ENCODE measurements at regions not wholly inside any gene's neighbourhood (a gene's known extent, or its start where the extent isn't known, plus 50 kb on each side); places are given as distances from the start of the nearest gene placed in this dataset.

DNA sequence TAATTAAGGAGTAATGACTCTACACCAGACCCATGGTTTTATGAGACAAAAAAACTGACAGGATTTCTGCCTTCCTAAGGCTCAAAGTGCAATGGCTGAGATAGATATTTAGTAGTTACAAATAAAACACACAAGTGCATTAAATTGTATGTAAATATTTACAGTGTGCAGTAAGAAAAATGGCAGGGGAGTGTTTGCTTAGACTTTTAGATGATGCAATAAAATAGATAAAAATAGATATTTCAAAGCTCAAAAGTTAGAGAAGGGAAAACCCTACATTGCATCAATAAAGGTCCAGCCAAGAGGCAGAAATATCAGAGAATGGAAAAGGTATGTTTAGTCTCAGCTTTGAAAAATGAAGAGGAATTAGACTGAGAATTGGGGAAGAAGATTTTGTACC, 226.3 kb upstream of the FGGY start:
- peaks cover 43% of the 10 kb centered on the region for H3K4me1 Mint-ChIP-seq
- H3K27me3 Mint-ChIP-seq (ENCODE audit: insufficient read depth), result peaks cover under 1% of the 10 kb centered on the region
- Histone ChIP-seq H3K27ac (ENCODE audit: low read depth, low read length) (no peak overlapping the region), H3K4me1 (ENCODE audit: control insufficient read depth, insufficient read depth, low read length) (peaks cover 3% of the 10 kb centered on the region), H3K9ac (ENCODE audit: extremely low read depth, low read length, poor library complexity, severe bottlenecking) (no peak overlapping the region), H3K9me3 (ENCODE audit: control insufficient read depth, low read length) (no peaks in the 10 kb centered on the region), H3K27me3 (ENCODE audit: control insufficient read depth, insufficient read depth, low read length, poor library complexity, severe bottlenecking) (no peaks in the 10 kb centered on the region), H3K4me3 (ENCODE audit: low read length) (no peak overlapping the region), H3K36me3 (ENCODE audit: control insufficient read depth, insufficient read depth, low read length) (no peaks in the 10 kb centered on the region)
- no peak overlapping the region for H3K27ac Mint-ChIP-seq
- H3K36me3 Mint-ChIP-seq (ENCODE audit: low read depth), result no peaks in the 10 kb centered on the region
- no peaks in the 10 kb centered on the region for H3K9me3 Mint-ChIP-seq
- TF ChIP-seq, protein P1, sequence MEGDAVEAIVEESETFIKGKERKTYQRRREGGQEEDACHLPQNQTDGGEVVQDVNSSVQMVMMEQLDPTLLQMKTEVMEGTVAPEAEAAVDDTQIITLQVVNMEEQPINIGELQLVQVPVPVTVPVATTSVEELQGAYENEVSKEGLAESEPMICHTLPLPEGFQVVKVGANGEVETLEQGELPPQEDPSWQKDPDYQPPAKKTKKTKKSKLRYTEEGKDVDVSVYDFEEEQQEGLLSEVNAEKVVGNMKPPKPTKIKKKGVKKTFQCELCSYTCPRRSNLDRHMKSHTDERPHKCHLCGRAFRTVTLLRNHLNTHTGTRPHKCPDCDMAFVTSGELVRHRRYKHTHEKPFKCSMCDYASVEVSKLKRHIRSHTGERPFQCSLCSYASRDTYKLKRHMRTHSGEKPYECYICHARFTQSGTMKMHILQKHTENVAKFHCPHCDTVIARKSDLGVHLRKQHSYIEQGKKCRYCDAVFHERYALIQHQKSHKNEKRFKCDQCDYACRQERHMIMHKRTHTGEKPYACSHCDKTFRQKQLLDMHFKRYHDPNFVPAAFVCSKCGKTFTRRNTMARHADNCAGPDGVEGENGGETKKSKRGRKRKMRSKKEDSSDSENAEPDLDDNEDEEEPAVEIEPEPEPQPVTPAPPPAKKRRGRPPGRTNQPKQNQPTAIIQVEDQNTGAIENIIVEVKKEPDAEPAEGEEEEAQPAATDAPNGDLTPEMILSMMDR (conservative IDR thresholded peaks at IDR 0.05), result no peak
- DNase-seq, result no peak
- H3K4me3 Mint-ChIP-seq, result no peak overlapping the region

DNA sequence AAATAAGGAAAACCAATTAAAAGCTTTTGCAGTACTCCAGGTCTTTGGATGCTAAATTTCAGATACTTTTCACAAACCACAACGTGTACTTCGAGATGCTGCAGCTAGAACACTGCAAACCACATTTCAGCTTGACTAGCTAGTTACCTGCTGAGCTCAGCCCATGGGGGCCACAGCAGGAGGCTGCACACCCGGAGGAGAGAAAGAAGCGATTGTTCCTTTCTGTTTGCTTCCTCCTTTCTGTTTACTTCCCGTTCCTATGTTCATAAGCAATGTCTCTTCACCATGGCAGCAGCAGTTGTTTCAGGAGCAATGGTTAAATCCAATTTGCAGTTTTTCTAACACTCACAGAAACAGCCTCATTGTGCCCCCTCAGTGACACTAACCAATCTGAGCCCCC, 225.6 kb upstream of the FGGY start:
- H3K27me3 ChIP-seq (ENCODE audit: control insufficient read depth, insufficient read depth, low read length, poor library complexity, severe bottlenecking), result no peaks in the 10 kb centered on the region
- H3K4me1 ChIP-seq (ENCODE audit: control insufficient read depth, insufficient read depth, low read length), result peaks cover 3% of the 10 kb centered on the region
- H3K36me3 Mint-ChIP-seq (ENCODE audit: low read depth), result no peaks in the 10 kb centered on the region
- no peaks in the 10 kb centered on the region for H3K9me3 ChIP-seq (ENCODE audit: control insufficient read depth, low read length)
- peaks cover 43% of the 10 kb centered on the region for H3K4me1 Mint-ChIP-seq
- no peaks in the 10 kb centered on the region for H3K9me3 Mint-ChIP-seq
- no peak for DNase-seq
- H3K27ac ChIP-seq (ENCODE audit: low read depth, low read length), result no peak overlapping the region
- no peak overlapping the region for H3K27ac Mint-ChIP-seq
- H3K36me3 ChIP-seq (ENCODE audit: control insufficient read depth, insufficient read depth, low read length), result no peaks in the 10 kb centered on the region
- 53 to 71% methylated on average over 5 of the region's 5 CpGs for WGBS, 2 experiments (ENCODE audit: insufficient coverage in 1 of 2, insufficient read length in 1 of 2)
- H3K4me3 Mint-ChIP-seq, result no peak overlapping the region
- H3K27me3 Mint-ChIP-seq (ENCODE audit: insufficient read depth), result peaks cover 2% of the 10 kb centered on the region
- no peak overlapping the region for H3K4me3 ChIP-seq (ENCODE audit: low read length)
- no peak overlapping the region for H3K9ac ChIP-seq (ENCODE audit: extremely low read depth, low read length, poor library complexity, severe bottlenecking)
- TF ChIP-seq, protein P1 (conservative IDR thresholded peaks at IDR 0.05), result no peak

DNA sequence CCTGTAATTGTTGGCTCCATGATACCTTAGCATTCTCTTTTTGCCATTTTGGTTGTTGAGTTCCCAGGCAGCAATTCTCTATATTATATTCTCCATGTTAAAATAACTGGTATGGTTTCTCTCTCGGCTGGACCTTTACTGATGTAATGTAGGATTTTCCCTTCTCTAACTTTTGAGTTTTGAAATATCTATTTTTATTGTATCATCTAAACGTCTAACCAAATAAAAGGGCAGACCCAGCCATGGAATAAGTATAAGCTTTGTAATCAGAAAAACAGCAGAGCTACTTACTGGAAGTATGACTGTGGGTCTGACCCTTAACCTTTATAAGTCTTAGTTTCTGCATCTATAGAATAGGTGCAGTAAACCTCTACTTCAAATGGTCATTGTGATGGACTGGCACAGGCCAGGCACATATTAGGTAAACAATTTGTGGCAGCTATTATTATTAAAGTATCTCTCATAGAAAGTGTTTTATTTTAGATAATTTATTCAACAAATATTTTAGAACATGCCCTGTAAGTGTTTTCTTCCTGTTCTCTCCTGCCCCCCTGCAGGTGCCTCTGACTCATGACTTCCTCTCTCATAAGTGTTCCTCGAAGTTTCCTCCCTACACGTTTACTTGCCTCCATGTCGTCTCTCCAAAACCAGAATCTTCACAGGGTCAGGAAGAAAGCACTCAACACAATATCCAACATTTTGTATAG, 224.9 kb upstream of the FGGY start:
- Mint-ChIP-seq H3K9me3 (no peaks in the 10 kb centered on the region), H3K27ac (peak overlapping the region; percentile 18), H3K4me3 (no peak overlapping the region), H3K36me3 (ENCODE audit: low read depth) (no peaks in the 10 kb centered on the region), H3K27me3 (ENCODE audit: insufficient read depth) (peaks cover 8% of the 10 kb centered on the region), H3K4me1 (peaks cover 50% of the 10 kb centered on the region)
- DNase-seq, result no peak
- TF ChIP-seq, protein P1 (conservative IDR thresholded peaks at IDR 0.05), result peak; percentile 40
- no peak overlapping the region for H3K9ac ChIP-seq (ENCODE audit: extremely low read depth, low read length, poor library complexity, severe bottlenecking)
- no peaks in the 10 kb centered on the region for H3K9me3 ChIP-seq (ENCODE audit: control insufficient read depth, low read length)
- H3K27ac ChIP-seq (ENCODE audit: low read depth, low read length), result no peak overlapping the region
- no peaks in the 10 kb centered on the region for H3K27me3 ChIP-seq (ENCODE audit: control insufficient read depth, insufficient read depth, low read length, poor library complexity, severe bottlenecking)
- no peaks in the 10 kb centered on the region for H3K36me3 ChIP-seq (ENCODE audit: control insufficient read depth, insufficient read depth, low read length)
- peaks cover 3% of the 10 kb centered on the region for H3K4me1 ChIP-seq (ENCODE audit: control insufficient read depth, insufficient read depth, low read length)
- 47 to 80% methylated on average over 1 to 4 of the region's 5 CpGs for WGBS, 2 experiments (ENCODE audit: insufficient coverage in 1 of 2, insufficient read length in 1 of 2)
- no peak overlapping the region for H3K4me3 ChIP-seq (ENCODE audit: low read length)

Measured in endodermal cell (in vitro differentiated cells).